ENCODE measurements at regions not wholly inside any gene's neighbourhood (a gene's known extent, or its start where the extent isn't known, plus 50 kb on each side); places are given as distances from the start of the nearest gene placed in this dataset.
"Not testable (repeated sequence)": the region's sequence is repeated elsewhere in the genome, so short reads cannot be mapped to it uniquely, and the experiment has no call there.

GRCh38 chr5:106660681-106661080 is 1010.1 kb downstream of the EFNA5 start:
- ChIA-PET CTCF (no interaction called here), POLR2A (no interaction called here)

GRCh38 chr5:106658150-106658549 is 1012.6 kb downstream of the EFNA5 start:
- ChIA-PET CTCF (no interaction called here), POLR2A (no interaction called here)

- CTCF ChIA-PET = no interaction called here
- POLR2A ChIA-PET = no interaction called here
Measured at GRCh38 chr5:106656821-106657220, 1013.9 kb downstream of the EFNA5 start.

GRCh38 chr5:106649031-106649430 is 1021.7 kb downstream of the EFNA5 start:
- ChIA-PET CTCF (no interaction called here), POLR2A (no interaction called here)

- ChIA-PET POLR2A (no interaction called here), CTCF (no interaction called here)
Measured at GRCh38 chr5:106648401-106648800, 1022.3 kb downstream of the EFNA5 start.

- POLR2A ChIA-PET = no interaction called here
Measured at GRCh38 chr5:106646106-106646505, 1024.6 kb downstream of the EFNA5 start.

GRCh38 chr5:106640511-106640910 is 1030.2 kb downstream of the EFNA5 start:
- POLR2A ChIA-PET = no interaction called here
- CTCF ChIA-PET = no interaction called here

More at GRCh38 chr5:106646106-106646505, 1024.6 kb downstream of the EFNA5 start:
- CTCF ChIA-PET = no interaction called here

- ChIA-PET CTCF (no interaction called here), POLR2A (no interaction called here)
Measured at GRCh38 chr5:106639488-106639887, 1031.2 kb downstream of the EFNA5 start.

GRCh38 chr5:106637275-106637674 is 1033.5 kb downstream of the EFNA5 start:
- CTCF ChIA-PET = no interaction called here
- POLR2A ChIA-PET = no interaction called here

- ChIA-PET CTCF (no interaction called here), POLR2A (no interaction called here)
Measured at GRCh38 chr5:106634375-106634774, 1036.4 kb downstream of the EFNA5 start.

- CTCF ChIA-PET = no interaction called here
- POLR2A ChIA-PET = no interaction called here
Measured at GRCh38 chr5:106633825-106634224, 1036.9 kb downstream of the EFNA5 start.

- CTCF ChIA-PET, POLR2A ChIA-PET: not testable (repeated sequence)
Measured at GRCh38 chr5:106628456-106628855, 1042.3 kb downstream of the EFNA5 start.

- ChIA-PET POLR2A (no interaction called here), CTCF (no interaction called here)
Measured at GRCh38 chr5:106610041-106610440, 1060.7 kb downstream of the EFNA5 start.

- ChIA-PET CTCF (no interaction called here), POLR2A (no interaction called here)
Measured at GRCh38 chr5:106601620-106602019, 1069.1 kb downstream of the EFNA5 start.

GRCh38 chr5:106600803-106601202 is 1069.9 kb downstream of the EFNA5 start:
- CTCF ChIA-PET = no interaction called here
- POLR2A ChIA-PET = no interaction called here

- ChIA-PET CTCF (no interaction called here), POLR2A (no interaction called here)
Measured at GRCh38 chr5:106595864-106596263, 1074.9 kb downstream of the EFNA5 start.

- POLR2A ChIA-PET = no interaction called here
- CTCF ChIA-PET = no interaction called here
Measured at GRCh38 chr5:106584268-106584667, 1086.5 kb downstream of the EFNA5 start.

- CTCF ChIA-PET = no interaction called here
- POLR2A ChIA-PET = no interaction called here
Measured at GRCh38 chr5:106578736-106579135, 1092.0 kb downstream of the EFNA5 start.

GRCh38 chr5:106574820-106575219 is 1095.9 kb downstream of the EFNA5 start:
- ChIA-PET POLR2A (no interaction called here), CTCF (no interaction called here)

GRCh38 chr5:106566031-106566430 is 1104.7 kb downstream of the EFNA5 start:
- POLR2A ChIA-PET = no interaction called here

GRCh38 chr5:106545325-106545724 is 1125.4 kb downstream of the EFNA5 start:
- ChIA-PET CTCF (no interaction called here), POLR2A (no interaction called here)

More at GRCh38 chr5:106566031-106566430, 1104.7 kb downstream of the EFNA5 start:
- CTCF ChIA-PET = no interaction called here

GRCh38 chr5:106543330-106543729 is 1127.4 kb downstream of the EFNA5 start:
- CTCF ChIA-PET = no interaction called here
- POLR2A ChIA-PET = no interaction called here

GRCh38 chr5:106530150-106530549 is 1140.6 kb downstream of the EFNA5 start:
- POLR2A ChIA-PET = no interaction called here
- CTCF ChIA-PET = no interaction called here
